ENCODE measurements at regions not wholly inside any gene's neighbourhood (a gene's known extent, or its start where the extent isn't known, plus 50 kb on each side); places are given as distances from the start of the nearest gene placed in this dataset.

GRCh38 chr9:89751079-89751825 lies 146.4 kb downstream of the GADD45G start:
- TF ChIP-seq EP300 (IDR thresholded peaks at IDR 0.05) (no peak), CTCF (IDR thresholded peaks at IDR 0.05) (no peak), POLR2A (IDR thresholded peaks at IDR 0.05) (no peak)

All from suprapubic skin (tissue), 3 donors.